GM18951 (cell line): ENCODE measurements at regions not wholly inside any gene's neighbourhood (a gene's known extent, or its start where the extent isn't known, plus 50 kb on each side); places are given as distances from the start of the nearest gene placed in this dataset.

Source experiments
- POLR2A ChIP-seq: IDR thresholded peaks from 4 replicates; pipeline ENCODE4 v1.6.1; 2011; ENCODE audit warnings: mild to moderate bottlenecking; ENCODE audit not compliant: insufficient read length, insufficient read depth; ENCODE audit errors: extremely low read depth
- in situ Hi-C: fragments of 300-500 bp; cut with MboI; formaldehyde crosslinking; loops from one replicate; pipeline ENCODE4 v1.12.0; 2022; ENCODE audit warnings: low sequenced_read_pairs, mixed read lengths, inconsistent platforms; ENCODE audit not compliant: unreplicated experiment

- in situ Hi-C loops, result no loop called here
Measured at GRCh38 chr13:30024125-30024865, 173.9 kb upstream of the UBL3 start.

GRCh38 chr13:30023196-30023895 is 172.9 kb upstream of the UBL3 start:
- no peak for TF ChIP-seq POLR2A

More at GRCh38 chr13:30024125-30024865, 173.9 kb upstream of the UBL3 start:
- TF ChIP-seq POLR2A, result no peak

GRCh38 chr13:30022796-30023195 is 172.4 kb upstream of the UBL3 start:
- in situ Hi-C loops, result no loop called here
- TF ChIP-seq POLR2A, result no peak

More at GRCh38 chr13:30023196-30023895, 172.9 kb upstream of the UBL3 start:
- in situ Hi-C loops, result no loop called here

GRCh38 chr13:30022256-30022655 is 171.8 kb upstream of the UBL3 start:
- TF ChIP-seq POLR2A, result no peak
- in situ Hi-C loops, result no loop called here

GRCh38 chr13:30021611-30022010 is 171.2 kb upstream of the UBL3 start:
- in situ Hi-C loops, result no loop called here
- no peak for TF ChIP-seq POLR2A

GRCh38 chr13:30020726-30021312 is 170.4 kb upstream of the UBL3 start:
- no peak for TF ChIP-seq POLR2A
- in situ Hi-C loops, result no loop called here

GRCh38 chr13:30019648-30020626 is 169.5 kb upstream of the UBL3 start:
- in situ Hi-C loops, result no loop called here
- TF ChIP-seq POLR2A, result no peak

GRCh38 chr13:30017880-30018279 is 167.5 kb upstream of the UBL3 start:
- in situ Hi-C loops, result no loop called here
- TF ChIP-seq POLR2A, result no peak

- in situ Hi-C loops, result no loop called here
- no peak for TF ChIP-seq POLR2A
Measured at GRCh38 chr13:30016398-30016797, 166.0 kb upstream of the UBL3 start.

- TF ChIP-seq POLR2A, result no peak
- in situ Hi-C loops, result no loop called here
Measured at GRCh38 chr13:30009411-30009810, 159.0 kb upstream of the UBL3 start.

GRCh38 chr13:30006246-30006645 is 155.8 kb upstream of the UBL3 start:
- in situ Hi-C loops, result no loop called here
- no peak for TF ChIP-seq POLR2A

GRCh38 chr13:30004204-30004603 is 153.8 kb upstream of the UBL3 start:
- in situ Hi-C loops, result no loop called here
- TF ChIP-seq POLR2A, result no peak

- no peak for TF ChIP-seq POLR2A
- in situ Hi-C loops, result no loop called here
Measured at GRCh38 chr13:30002577-30002976, 152.2 kb upstream of the UBL3 start.
